ENCODE measurements at regions not wholly inside any gene's neighbourhood (a gene's known extent, or its start where the extent isn't known, plus 50 kb on each side); places are given as distances from the start of the nearest gene placed in this dataset.

DNA sequence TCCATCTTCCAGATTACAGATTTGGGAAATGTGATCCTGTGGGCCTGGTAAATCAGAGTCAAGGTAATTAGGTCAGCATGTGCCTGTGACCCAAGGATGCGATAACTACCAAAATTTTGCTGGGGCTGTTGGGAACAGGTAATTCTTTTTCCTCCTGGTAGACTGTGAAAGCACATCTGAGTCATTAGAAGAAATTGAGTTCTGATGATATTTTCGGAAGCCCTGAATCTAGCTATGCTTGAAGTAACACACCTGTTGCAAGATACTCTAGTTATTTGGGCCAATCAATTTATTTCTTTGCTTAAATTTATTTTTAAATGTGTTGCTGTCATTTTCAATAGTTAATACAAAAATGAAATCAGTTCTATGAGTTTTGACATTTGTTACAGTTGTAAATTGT lies 903.6 kb downstream of the RPA4 start:
- no peak for DNase-seq

DNA sequence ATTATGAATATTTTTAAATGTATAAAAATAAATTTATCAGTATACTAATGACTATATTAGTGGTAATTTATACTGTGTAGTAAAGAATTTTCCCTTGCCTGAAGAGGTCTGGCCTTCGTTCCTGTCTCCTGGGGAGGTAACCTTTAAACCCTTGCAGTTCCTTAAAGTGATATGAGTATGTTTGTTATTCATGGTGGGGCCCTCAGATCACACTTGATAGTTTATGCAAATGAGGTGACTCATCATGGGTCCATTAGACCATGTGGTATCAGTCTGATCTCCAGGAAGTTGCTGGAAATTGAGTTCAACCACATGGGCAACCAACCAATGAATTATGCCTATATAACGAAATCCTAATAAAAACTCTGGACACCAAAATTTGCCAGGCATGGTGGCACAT lies 904.1 kb downstream of the RPA4 start:
- DNase-seq = no peak

GRCh38 chrX:97790850-97791249 lies 907.1 kb downstream of the RPA4 start:
- no peak for DNase-seq

DNA sequence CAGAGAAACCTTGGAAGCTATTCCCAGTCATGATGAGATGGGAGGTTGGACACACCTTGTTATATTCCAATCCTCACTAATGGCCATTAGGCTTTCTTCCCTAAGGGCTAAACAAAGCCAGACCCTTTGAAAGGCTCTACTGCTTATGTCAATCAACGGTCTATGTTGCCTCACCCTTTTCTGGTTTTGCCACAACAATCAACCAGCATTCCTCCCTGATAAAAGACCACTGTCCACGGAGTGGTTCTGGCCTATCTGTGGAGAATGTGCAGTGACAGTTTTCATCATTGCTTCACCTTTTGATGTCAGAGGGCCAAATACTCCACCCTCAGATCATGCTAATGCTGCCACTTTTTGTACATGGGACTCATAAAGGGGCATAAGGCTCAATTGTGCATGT lies 913.4 kb downstream of the RPA4 start:
- no peak for DNase-seq

- DNase-seq = no peak
Measured at GRCh38 chrX:97806238-97806637, 922.5 kb downstream of the RPA4 start.

DNA sequence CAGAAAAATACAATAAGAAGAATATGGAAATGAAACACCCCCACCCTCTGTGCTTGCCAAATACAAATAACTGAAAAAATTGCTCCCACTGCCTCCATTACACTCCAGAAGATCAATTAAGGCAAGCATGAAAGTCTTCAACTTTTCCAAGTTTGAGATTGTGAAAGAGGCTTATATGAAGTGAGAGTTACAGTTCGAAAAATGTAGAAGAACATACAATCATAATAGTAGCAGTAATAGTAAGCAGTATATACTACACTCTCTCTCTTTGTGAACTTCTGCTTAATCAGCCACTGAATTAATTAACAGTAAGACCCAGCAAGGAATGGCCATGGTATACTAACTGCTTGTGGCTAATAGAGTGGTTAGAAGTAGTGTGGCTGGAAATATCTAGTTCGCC lies 923.2 kb downstream of the RPA4 start:
- no peak for DNase-seq

DNA sequence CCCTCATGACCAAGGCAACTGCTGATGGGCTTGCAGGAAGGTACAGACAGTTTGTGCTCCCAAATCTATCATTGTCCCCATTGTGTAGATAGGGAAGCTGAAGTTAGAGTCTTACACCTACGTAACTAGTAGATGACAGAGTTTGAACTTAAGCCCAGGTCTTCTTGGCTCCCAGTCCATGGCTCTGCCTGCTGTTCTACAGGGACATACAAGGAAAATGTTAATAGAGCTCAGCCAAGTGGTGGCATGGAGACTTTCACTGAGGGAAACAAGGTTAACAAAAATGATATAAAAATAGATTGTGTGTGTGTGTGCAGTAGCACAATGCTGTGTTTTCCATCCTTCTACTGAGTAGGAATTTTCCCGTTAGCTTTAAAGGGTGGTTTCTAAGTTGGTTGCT lies 936.5 kb downstream of the RPA4 start:
- no peak for DNase-seq

DNA sequence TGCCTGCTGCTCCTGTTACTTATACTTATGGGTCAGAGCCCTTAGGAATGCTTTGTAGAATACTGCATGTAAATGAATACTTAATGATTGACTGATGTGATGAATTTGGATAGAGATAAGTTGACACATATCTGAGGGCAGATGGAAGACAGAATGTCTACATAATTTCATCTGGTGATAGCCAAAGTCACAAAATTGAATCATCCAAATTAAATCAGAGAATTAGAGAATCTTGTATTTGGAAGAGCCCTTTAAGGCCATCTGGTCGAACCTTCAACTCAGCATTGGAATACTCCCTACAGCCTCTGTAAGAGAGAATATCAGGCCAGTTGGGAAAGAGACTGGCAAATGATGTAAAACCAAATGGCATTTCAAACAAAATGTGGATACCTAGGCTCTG lies 944.8 kb downstream of the RPA4 start:
- DNase-seq = no peak

GRCh38 chrX:97835969-97836368 lies 952.3 kb downstream of the RPA4 start:
- DNase-seq = no peak

- DNase-seq = no peak
Measured at GRCh38 chrX:97841544-97842179, 958.0 kb downstream of the RPA4 start.

GRCh38 chrX:97842468-97843199 lies 958.9 kb downstream of the RPA4 start:
- DNase-seq = no peak

DNA sequence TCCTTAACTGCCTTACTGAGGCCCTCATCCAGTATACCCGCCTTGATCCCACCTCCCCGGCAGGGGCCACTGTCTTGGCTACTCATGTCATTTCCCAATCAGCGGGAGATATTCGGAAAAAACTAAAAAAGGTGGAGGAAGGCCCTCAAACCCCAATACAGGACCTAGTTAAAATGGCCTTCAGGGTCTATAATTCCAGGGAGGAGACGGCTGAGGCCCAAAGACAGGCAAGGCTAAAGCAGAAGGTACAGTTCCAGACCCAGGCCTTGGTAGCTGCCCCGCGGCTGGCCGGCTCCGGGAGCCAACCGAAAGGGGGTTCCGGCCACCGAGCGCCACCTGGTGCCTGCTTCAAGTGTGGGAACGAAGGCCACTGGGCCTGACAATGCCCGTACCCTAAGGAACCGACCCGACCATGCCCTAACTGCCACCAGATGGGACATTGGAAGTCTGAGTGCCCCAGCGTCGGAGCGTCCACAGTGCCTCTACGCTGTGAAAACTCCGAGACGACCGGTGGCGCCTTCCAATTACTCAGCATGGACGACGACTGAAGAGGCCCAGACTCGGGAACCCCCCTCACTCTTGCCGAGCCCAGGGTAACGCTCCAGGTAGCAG lies 959.6 kb downstream of the RPA4 start:
- DNase-seq = no peak

DNA sequence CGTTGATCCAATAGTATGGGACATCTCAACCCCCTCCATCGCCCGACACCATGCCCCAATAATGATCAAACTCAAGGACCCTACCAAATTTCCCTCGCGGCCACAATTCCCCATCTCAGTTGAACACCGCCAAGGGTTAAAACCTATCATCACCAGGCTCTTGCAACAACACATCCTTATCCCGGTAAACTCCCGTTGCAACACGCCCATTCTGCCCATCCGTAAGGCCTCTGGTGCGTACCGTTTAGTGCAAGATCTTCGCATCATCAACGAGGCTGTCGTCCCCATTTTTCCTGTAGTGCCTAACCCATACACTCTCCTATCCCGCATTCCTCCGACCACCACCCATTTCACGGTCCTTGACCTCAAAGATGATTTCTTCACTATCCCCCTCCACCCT lies 960.5 kb downstream of the RPA4 start:
- DNase-seq = no peak

DNA sequence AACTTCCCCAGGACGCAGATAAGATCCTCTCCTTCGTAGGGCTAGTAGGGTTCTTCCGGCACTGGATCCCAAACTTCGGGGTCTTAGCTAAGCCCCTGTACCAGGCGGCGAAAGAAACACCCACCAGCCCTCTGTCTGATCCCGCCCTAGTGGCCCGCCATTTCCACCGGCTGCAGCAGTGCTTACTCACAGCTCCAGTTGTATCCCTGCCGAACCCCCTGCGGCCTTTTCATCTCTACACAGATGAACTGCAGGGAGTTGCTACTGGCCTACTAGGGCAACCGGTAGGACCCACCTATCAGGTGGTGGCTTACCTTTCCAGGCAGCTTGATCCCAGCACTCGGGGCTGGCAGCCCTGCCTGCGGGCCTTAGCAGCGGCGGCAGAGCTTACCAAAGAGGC lies 961.2 kb downstream of the RPA4 start:
- DNase-seq = no peak

- no peak for DNase-seq
Measured at GRCh38 chrX:97845451-97845850, 961.7 kb downstream of the RPA4 start.

GRCh38 chrX:97846228-97846627 lies 962.5 kb downstream of the RPA4 start:
- no peak for DNase-seq

GRCh38 chrX:97846718-97847237 lies 963.1 kb downstream of the RPA4 start:
- no peak for DNase-seq

- no peak for DNase-seq
Measured at GRCh38 chrX:97847885-97848679, 964.4 kb downstream of the RPA4 start.

GRCh38 chrX:97849951-97850350 lies 966.2 kb downstream of the RPA4 start:
- DNase-seq = no peak

GRCh38 chrX:97850911-97851310 lies 967.2 kb downstream of the RPA4 start:
- DNase-seq = no peak

GRCh38 chrX:97854086-97854485 lies 970.4 kb downstream of the RPA4 start:
- no peak for DNase-seq

- no peak for DNase-seq
Measured at GRCh38 chrX:97858592-97858991, 974.9 kb downstream of the RPA4 start.

DNA sequence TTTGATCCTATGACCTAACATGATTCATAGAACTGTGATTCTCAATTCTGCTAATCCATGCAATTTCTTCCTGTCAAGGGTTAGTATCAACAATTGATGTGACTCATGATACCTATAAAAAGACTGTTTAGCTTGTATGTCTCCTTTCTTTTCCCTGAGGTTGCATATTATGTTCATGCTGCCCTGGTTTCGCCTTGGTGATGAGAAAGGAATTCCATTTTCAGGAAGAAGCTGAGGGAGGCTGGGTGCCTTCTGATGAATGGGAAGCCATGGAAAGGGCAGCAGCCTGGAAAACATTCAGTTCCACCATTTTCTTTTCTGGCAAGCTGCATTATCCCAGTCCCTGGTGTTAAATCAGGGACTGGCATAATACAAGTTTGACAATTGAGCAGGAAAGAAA lies 976.5 kb downstream of the RPA4 start:
- DNase-seq = no peak

Measured in stimulated activated CD8-positive, alpha-beta memory T cell treated with anti-CD3 and anti-CD28 coated beads, Interleukin-4, amount 100 ng/mL, for 48 hours (primary cell).